MM.1S (cell line): ENCODE measurements at regions not wholly inside any gene's neighbourhood (a gene's known extent, or its start where the extent isn't known, plus 50 kb on each side); places are given as distances from the start of the nearest gene placed in this dataset.

Experiments used
- DNase-seq: peaks from one replicate; pipeline ENCODE4 v3.0.0-alpha.2; 2015
- H2AFZ ChIP-seq: fragments of 300-600 bp; sonication (generic); 2 replicates; pipeline ENCODE4 v1.6.0; 2016; ENCODE audit warnings: antibody characterized with exemption, low read length
- H3F3A ChIP-seq: fragments of 300-600 bp; sonication (generic); 2 replicates; pipeline ENCODE4 v1.6.1; 2016; ENCODE audit warnings: mild to moderate bottlenecking, antibody characterized with exemption, low read length, moderate library complexity, mixed read lengths; ENCODE audit not compliant: insufficient read depth
- H3K27ac ChIP-seq: fragments of 300-600 bp; sonication (generic); 2 replicates; pipeline ENCODE4 v1.5.1; 2016; ENCODE audit warnings: mild to moderate bottlenecking, low read length
- H3K27me3 ChIP-seq: fragments of 300-600 bp; sonication (generic); replicated peaks from 2 replicates; pipeline ENCODE4 v1.6.0; 2016; ENCODE audit warnings: low read length; ENCODE audit not compliant: insufficient read depth
- H3K36me3 ChIP-seq: fragments of 300-600 bp; sonication (generic); replicated peaks from 2 replicates; pipeline ENCODE4 v1.6.1; 2016; ENCODE audit warnings: mild to moderate bottlenecking, low read length, mixed read lengths; ENCODE audit not compliant: insufficient read depth
- H3K4me1 ChIP-seq: fragments of 300-600 bp; sonication (generic); 2 replicates; pipeline ENCODE4 v1.6.1; 2016; ENCODE audit warnings: low read length, mixed read lengths
- H3K4me2 ChIP-seq: fragments of 300-600 bp; sonication (generic); 2 replicates; pipeline ENCODE4 v1.6.0; 2016; ENCODE audit warnings: low read depth, low read length
- H3K4me3 ChIP-seq: fragments of 300-600 bp; sonication (generic); 2 replicates; pipeline ENCODE4 v1.5.1; 2016; ENCODE audit warnings: low read length, mixed read lengths
- H3K79me2 ChIP-seq: fragments of 300-600 bp; sonication (generic); 2 replicates; pipeline ENCODE4 v1.6.1; 2016; ENCODE audit warnings: mixed run types, low read length, mixed read lengths
- H3K9ac ChIP-seq: fragments of 300-600 bp; sonication (generic); 2 replicates; pipeline ENCODE4 v1.6.1; 2016; ENCODE audit warnings: low read length, mixed read lengths
- H3K9me2 ChIP-seq: fragments of 300-600 bp; sonication (generic); replicated peaks from 2 replicates; pipeline ENCODE4 v1.6.1; 2016; ENCODE audit warnings: mild to moderate bottlenecking, low read length, mixed read lengths; ENCODE audit not compliant: insufficient read depth
- H3K9me3 ChIP-seq: fragments of 300-600 bp; sonication (generic); replicated peaks from 2 replicates; pipeline ENCODE4 v1.6.1; 2016; ENCODE audit warnings: mild to moderate bottlenecking, low read length, mixed read lengths; ENCODE audit not compliant: insufficient read depth
- H4K20me1 ChIP-seq: fragments of 300-600 bp; sonication (generic); 2 replicates; pipeline ENCODE4 v1.6.1; 2016; ENCODE audit warnings: mild to moderate bottlenecking, low read length, moderate library complexity, mixed read lengths; ENCODE audit not compliant: insufficient read depth
- CTCF ChIP-seq: fragments of 300-600 bp; sonication (generic); IDR thresholded peaks from 2 replicates; pipeline ENCODE4 v1.5.1; 2016; ENCODE audit warnings: antibody characterized with exemption, low read length, mixed read lengths
- EZH2 ChIP-seq: fragments of 300-600 bp; sonication (generic); optimal IDR thresholded peaks from 2 replicates; pipeline ENCODE3; 2017; ENCODE audit warnings: low read depth, mild to moderate bottlenecking, antibody characterized with exemption, low read length, mixed read lengths
- EZH2phosphoT487 ChIP-seq: fragments of 300-600 bp; sonication (generic); IDR thresholded peaks from 2 replicates; pipeline ENCODE4 v1.6.1; 2018; ENCODE audit warnings: antibody characterized with exemption, low read length

GRCh38 chr19:46932346-46932745 is 71.5 kb downstream of the ARHGAP35 start:
- Histone ChIP-seq H3K9me2 (no peaks in the 10 kb centered on the region), H3K27me3 (no peaks in the 10 kb centered on the region), H3K4me3 (no peak overlapping the region), H3K79me2 (peaks cover 30% of the 10 kb centered on the region), H3K4me2 (no peak overlapping the region), H2AFZ (no peak overlapping the region), H3F3A (peaks cover 11% of the 10 kb centered on the region), H3K9me3 (no peaks in the 10 kb centered on the region), H3K36me3 (no peaks in the 10 kb centered on the region), H4K20me1 (no peaks in the 10 kb centered on the region), H3K4me1 (peaks cover 12% of the 10 kb centered on the region), H3K9ac (no peak overlapping the region), H3K27ac (no peak overlapping the region)
- no peak for TF ChIP-seq CTCF
- no peak for TF ChIP-seq EZH2phosphoT487
- no peak for TF ChIP-seq EZH2
- DNase-seq, result no peak

- H3K4me1 ChIP-seq, result no peaks in the 10 kb centered on the region
- no peak overlapping the region for H3K27ac ChIP-seq
- H3K79me2 ChIP-seq, result peaks cover 10% of the 10 kb centered on the region; the same call in 1 of the 2 replicates
- DNase-seq, result no peak
- no peaks in the 10 kb centered on the region for H4K20me1 ChIP-seq
- H3K36me3 ChIP-seq, result no peaks in the 10 kb centered on the region
- no peak overlapping the region for H2AFZ ChIP-seq
- H3K4me3 ChIP-seq, result no peak overlapping the region
- TF ChIP-seq EZH2phosphoT487 (no peak), EZH2 (no peak), CTCF (no peak)
- H3K9me2 ChIP-seq, result no peaks in the 10 kb centered on the region
- H3F3A ChIP-seq, result no peaks in the 10 kb centered on the region
- no peaks in the 10 kb centered on the region for H3K27me3 ChIP-seq
- H3K9me3 ChIP-seq, result no peaks in the 10 kb centered on the region
- no peak overlapping the region for H3K4me2 ChIP-seq
- no peak overlapping the region for H3K9ac ChIP-seq
These were observed 74.4 kb downstream of the ARHGAP35 start for GRCh38 chr19:46935066-46935663.

GRCh38 chr19:46943150-46943946 is 76.3 kb upstream of the NPAS1 start:
- Histone ChIP-seq H3K4me2 (no peak overlapping the region), H3F3A (peaks cover 10% of the 10 kb centered on the region), H2AFZ (no peak overlapping the region), H4K20me1 (no peaks in the 10 kb centered on the region), H3K27ac (no peak overlapping the region), H3K36me3 (no peaks in the 10 kb centered on the region), H3K27me3 (no peaks in the 10 kb centered on the region), H3K4me3 (no peak overlapping the region), H3K9me3 (no peaks in the 10 kb centered on the region), H3K9ac (no peak overlapping the region), H3K79me2 (0 out of 2 replicates have a peak, but pooled peaks cover under 1% of the 10 kb centered on the region), H3K9me2 (no peaks in the 10 kb centered on the region), H3K4me1 (0 out of 2 replicates have a peak, but pooled peaks cover 4% of the 10 kb centered on the region)
- TF ChIP-seq CTCF, result no peak
- TF ChIP-seq EZH2phosphoT487, result no peak
- no peak for TF ChIP-seq EZH2
- no peak for DNase-seq
